Gastroesophageal sphincter (tissue), 4 donors: ENCODE measurements at regions not wholly inside any gene's neighbourhood (a gene's known extent, or its start where the extent isn't known, plus 50 kb on each side); places are given as distances from the start of the nearest gene placed in this dataset.

Experiments
- ATAC-seq: fragments of 150-250 bp; one replicate; pipeline ENCODE4 v1.9.1; 2016; ENCODE audit warnings: mild to moderate bottlenecking, moderate library complexity
- H3K27ac ChIP-seq, 4 donors: fragments of 200-600 bp; sonication (generic) in 3 of 4; 1 replicate in 3 of 4; 2 replicates in 1 of 4; pipeline ENCODE4 v1.5.1; 2016 to 2019
- H3K27me3 ChIP-seq: fragments of 200-600 bp; sonication (generic); one replicate; pipeline ENCODE4 v1.5.1; 2019
- H3K36me3 ChIP-seq, 2 donors: fragments of 200-600 bp; sonication (generic); one replicate each; pipeline ENCODE4 v1.5.1; 2019; ENCODE audit warnings: control low read depth in 1 of 2
- H3K4me1 ChIP-seq, 3 donors: fragments of 200-600 bp; sonication (generic); 1 replicate in 2 of 3; 2 replicates in 1 of 3; pipeline ENCODE4 v1.5.1; 2016 to 2019; ENCODE audit warnings: control low read depth in 2 of 3
- H3K4me3 ChIP-seq, 2 donors: fragments of 200-600 bp; sonication (generic); one replicate each; pipeline ENCODE4 v1.5.1; 2019; ENCODE audit warnings: mild to moderate bottlenecking in 1 of 2, moderate library complexity in 1 of 2
- H3K9me3 ChIP-seq, 3 donors: fragments of 200-600 bp; sonication (generic); one replicate each; pipeline ENCODE4 v1.5.1; 2017 to 2019; ENCODE audit warnings: control low read depth in 2 of 3
- CTCF ChIP-seq, 4 experiments: fragments of 200-600 bp in 2 of 4; fragments of 450-650 bp in 2 of 4; sonication (generic) in 1 of 4; IDR thresholded peaks; one replicate each; pipeline ENCODE4 v1.5.1; 2017 to 2019; ENCODE audit warnings: antibody characterized with exemption in 4 of 4, mild to moderate bottlenecking in 2 of 4, moderate library complexity in 2 of 4
- EP300 ChIP-seq: sonication (generic); formaldehyde crosslinking; IDR thresholded peaks from one replicate; pipeline ENCODE4 v1.6.1; 2017; ENCODE audit warnings: antibody characterized with exemption, mild to moderate bottlenecking
- POLR2A ChIP-seq, 2 donors: fragments of 450-650 bp; IDR thresholded peaks; one replicate each; pipeline ENCODE4 v1.6.1; 2017; ENCODE audit warnings: antibody characterized with exemption in 2 of 2, mild to moderate bottlenecking in 2 of 2, moderate library complexity in 1 of 2
- POLR2AphosphoS5 ChIP-seq: sonication (generic); formaldehyde crosslinking; IDR thresholded peaks from one replicate; pipeline ENCODE4 v1.6.1; 2017; ENCODE audit warnings: antibody characterized with exemption
- WGBS, 2 donors: methylation state at CpG; one replicate each; pipeline ENCODE4 v1.1.5; 2018; ENCODE audit warnings: low coverage in 1 of 2; 5-methylcytosine and 5-hydroxymethylcytosine counted together

GRCh38 chr10:36888925-36889573 lies 236.3 kb upstream of the ANKRD30A start:
- ATAC-seq, result no peak
- Histone ChIP-seq H3K9me3 (no peaks in the 10 kb centered on the region), H3K4me1 (no peaks in the 10 kb centered on the region), H3K4me3 (no peak overlapping the region), H3K27me3 (no peaks in the 10 kb centered on the region), H3K36me3 (no peaks in the 10 kb centered on the region), H3K27ac (no peak overlapping the region)
- TF ChIP-seq CTCF (IDR thresholded peaks at IDR 0.05), result no peak
- TF ChIP-seq EP300, result no peak
- TF ChIP-seq POLR2AphosphoS5, result no peak
- TF ChIP-seq POLR2A (IDR thresholded peaks at IDR 0.05), result no peak
- 42 to 54% methylated on average over 3 to 5 of the region's 6 CpGs for WGBS, 2 donors

- no peak for TF ChIP-seq EP300
- no peak for TF ChIP-seq POLR2A (IDR thresholded peaks at IDR 0.05)
- no peak for TF ChIP-seq POLR2AphosphoS5
- TF ChIP-seq CTCF (IDR thresholded peaks at IDR 0.05), result no peak
- Histone ChIP-seq H3K9me3 (no peaks in the 10 kb centered on the region), H3K27ac (no peak overlapping the region), H3K27me3 (no peaks in the 10 kb centered on the region), H3K4me1 (no peaks in the 10 kb centered on the region), H3K36me3 (no peaks in the 10 kb centered on the region), H3K4me3 (no peak overlapping the region)
- 63 to 93% methylated on average over 3 to 4 of the region's 8 CpGs for WGBS, 2 donors
- no peak for ATAC-seq
Measured at GRCh38 chr10:36886303-36886891, 239.0 kb upstream of the ANKRD30A start.

- 100% methylated on average over 1 to 2 of the region's 5 CpGs for WGBS, 2 donors
- ATAC-seq, result no peak
- no peaks in the 10 kb centered on the region for H3K27me3 ChIP-seq
- no peaks in the 10 kb centered on the region for H3K9me3 ChIP-seq
- no peaks in the 10 kb centered on the region for H3K36me3 ChIP-seq
- H3K4me3 ChIP-seq, result no peak overlapping the region
- H3K4me1 ChIP-seq, result no peaks in the 10 kb centered on the region
- H3K27ac ChIP-seq, result no peak overlapping the region
- TF ChIP-seq POLR2A (IDR thresholded peaks at IDR 0.05) (no peak), EP300 (no peak), POLR2AphosphoS5 (no peak), CTCF (IDR thresholded peaks at IDR 0.05) (no peak)
Measured at GRCh38 chr10:36885746-36886145, 239.7 kb upstream of the ANKRD30A start.

- no peaks in the 10 kb centered on the region for H3K27me3 ChIP-seq
- no peaks in the 10 kb centered on the region for H3K9me3 ChIP-seq
- TF ChIP-seq POLR2AphosphoS5 (no peak), POLR2A (IDR thresholded peaks at IDR 0.05) (no peak)
- H3K27ac ChIP-seq, result no peak overlapping the region
- no peak overlapping the region for H3K4me3 ChIP-seq
- no peak for ATAC-seq
- H3K4me1 ChIP-seq, result no peaks in the 10 kb centered on the region
- WGBS, 2 donors, result 73 to 89% methylated on average over 3 of the region's 3 CpGs
- no peaks in the 10 kb centered on the region for H3K36me3 ChIP-seq
Measured at GRCh38 chr10:36882781-36883180, 242.6 kb upstream of the ANKRD30A start.

GRCh38 chr10:36880898-36881297 lies 244.5 kb upstream of the ANKRD30A start:
- no peak for TF ChIP-seq POLR2A (IDR thresholded peaks at IDR 0.05)
- TF ChIP-seq CTCF (IDR thresholded peaks at IDR 0.05), result peak; percentile 29 to 54 (median 36)
- no peaks in the 10 kb centered on the region for H3K36me3 ChIP-seq
- no peaks in the 10 kb centered on the region for H3K9me3 ChIP-seq
- no peaks in the 10 kb centered on the region for H3K27me3 ChIP-seq
- no peak overlapping the region for H3K27ac ChIP-seq
- no peaks in the 10 kb centered on the region for H3K4me1 ChIP-seq
- WGBS, 2 donors, result 6 to 10% methylated on average over 5 of the region's 5 CpGs
- no peak for ATAC-seq
- no peak overlapping the region for H3K4me3 ChIP-seq
